ENCODE measurements at regions not wholly inside any gene's neighbourhood (a gene's known extent, or its start where the extent isn't known, plus 50 kb on each side); places are given as distances from the start of the nearest gene placed in this dataset.
"Not testable (repeated sequence)": the region's sequence is repeated elsewhere in the genome, so short reads cannot be mapped to it uniquely, and the experiment has no call there.

DNA sequence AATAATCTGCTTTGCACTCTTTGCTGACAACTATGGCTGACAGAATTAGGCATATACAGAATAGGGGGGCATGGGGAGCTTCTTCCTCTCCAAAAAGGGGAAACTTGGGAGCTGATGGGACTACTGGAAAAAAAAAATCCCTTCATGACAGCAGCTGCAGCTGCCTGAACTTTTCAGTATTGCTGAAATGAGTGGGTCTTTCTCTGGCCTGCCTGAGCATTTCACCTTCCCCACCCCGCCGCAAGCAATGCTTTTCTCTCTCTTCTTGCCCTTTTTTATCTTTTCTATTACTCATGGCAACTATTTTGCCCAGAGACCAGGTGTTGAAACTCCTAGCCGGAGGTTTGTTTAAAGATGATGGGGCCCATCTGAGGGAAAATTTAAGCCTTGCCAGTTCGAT is 244.9 kb downstream of the SEMA3D start:
- no peak for DNase-seq

DNA sequence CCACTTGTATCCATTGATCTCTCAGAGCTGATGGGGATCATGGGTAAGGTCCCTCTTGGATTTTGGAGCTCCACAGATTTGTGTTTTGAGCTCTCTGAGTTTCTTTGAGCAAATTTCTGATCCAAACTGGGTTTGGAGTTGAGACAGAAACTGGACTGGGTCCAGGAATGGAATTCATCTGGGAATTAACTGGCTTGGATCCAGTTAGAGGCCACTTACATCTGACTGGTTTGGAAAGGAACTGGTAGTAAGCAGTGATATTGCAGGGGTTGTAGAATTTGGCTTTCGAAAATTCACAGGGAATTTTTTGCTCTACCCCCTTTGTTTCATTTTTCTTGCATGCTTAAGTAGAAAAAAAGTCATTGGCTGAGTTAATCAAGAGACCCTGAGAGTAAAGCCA is 245.6 kb downstream of the SEMA3D start:
- DNase-seq, result no peak

DNA sequence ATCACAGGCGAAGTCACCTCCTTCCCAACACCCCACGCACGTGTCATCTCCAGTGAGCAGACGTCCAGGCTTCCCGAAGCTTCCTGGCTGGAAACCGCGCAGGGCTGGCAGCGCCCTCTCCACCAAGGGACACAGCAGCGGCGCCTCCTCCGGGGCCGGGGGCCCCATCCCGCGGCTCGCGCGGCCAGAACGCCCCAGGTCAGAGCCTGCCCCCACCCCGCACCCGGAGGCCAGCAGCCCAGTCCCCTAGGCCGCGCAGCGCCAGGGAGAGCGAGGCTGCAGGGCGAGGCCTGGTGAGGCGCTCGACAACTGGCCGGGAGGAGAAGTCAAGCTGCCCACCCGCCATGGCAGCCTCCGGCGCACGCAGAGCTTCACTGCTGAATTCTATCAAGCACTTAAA is 247.0 kb downstream of the SEMA3D start:
- no peak for DNase-seq

DNA sequence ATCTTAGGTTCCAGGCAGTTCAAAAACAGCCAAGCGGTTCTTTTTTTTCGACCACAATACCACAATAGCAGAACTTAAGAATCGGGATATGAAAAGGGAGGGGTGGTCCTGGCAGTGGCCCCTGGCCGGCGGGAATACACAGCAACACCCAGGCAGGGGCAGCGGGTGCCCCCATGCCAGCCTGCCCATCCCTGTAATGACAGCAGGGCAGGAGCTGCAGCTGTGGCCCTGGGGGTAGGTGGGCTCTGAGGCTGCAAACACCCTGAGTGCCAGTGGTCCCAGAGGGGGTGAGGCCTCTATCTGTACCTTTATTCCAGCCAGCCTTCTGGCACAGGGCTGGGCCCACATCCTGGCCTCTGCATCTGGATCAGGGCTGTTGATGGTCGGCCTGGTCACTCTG is 247.4 kb downstream of the SEMA3D start:
- no peak for DNase-seq

DNA sequence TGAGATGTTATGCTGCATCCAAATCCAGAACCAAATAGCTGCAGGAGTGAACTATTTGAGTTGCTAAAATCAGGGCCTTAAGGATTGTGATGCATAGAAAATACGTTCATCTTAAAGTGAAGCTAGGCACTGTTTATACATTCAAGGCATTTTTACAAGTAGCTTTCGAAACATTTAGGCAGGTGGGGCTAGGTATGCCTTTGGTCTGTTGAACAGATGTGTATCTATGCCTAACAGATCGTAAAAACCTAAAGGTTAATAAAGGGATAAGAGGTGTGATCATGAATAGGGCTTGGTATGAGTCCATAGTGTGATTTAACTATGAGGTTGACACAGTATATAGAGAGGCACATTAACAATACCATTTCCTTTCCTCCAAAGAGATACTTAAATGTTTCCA is 262.5 kb downstream of the SEMA3D start:
- no peak for DNase-seq

DNA sequence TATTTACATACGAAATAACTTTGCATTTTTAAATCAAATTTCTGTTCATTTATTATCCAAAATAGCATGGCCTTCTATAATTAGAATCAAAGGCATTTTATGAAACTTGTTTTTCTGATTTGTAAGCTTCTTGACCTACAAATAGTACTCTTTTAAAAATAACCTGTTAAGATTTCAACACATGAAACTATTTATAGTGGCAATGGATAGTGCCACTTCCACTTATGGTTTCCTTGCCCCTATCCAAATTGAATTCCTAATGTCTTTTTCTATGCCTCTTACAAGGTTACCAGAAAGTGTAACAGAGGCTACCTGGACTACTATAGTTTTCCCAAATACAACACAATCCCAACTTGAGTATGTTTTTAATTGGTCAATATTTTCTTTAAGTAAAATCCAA is 263.5 kb downstream of the SEMA3D start:
- DNase-seq, result no peak

DNA sequence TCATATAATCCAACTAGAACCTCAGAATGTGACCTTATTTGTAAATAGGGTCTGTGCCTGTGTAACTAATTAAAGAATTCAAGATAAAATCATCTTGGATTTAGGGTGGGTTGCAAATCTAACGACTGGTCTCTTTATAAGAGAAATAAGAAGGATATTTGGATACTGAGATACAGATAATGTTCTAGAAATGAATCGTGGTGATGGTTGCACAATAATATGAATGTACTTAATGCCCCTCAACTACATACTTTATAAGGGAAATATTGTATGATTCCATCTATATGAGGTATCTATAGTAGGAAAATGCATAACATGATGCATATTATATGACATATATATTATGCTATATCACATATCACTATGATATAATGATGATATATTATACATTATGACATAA is 265.7 kb downstream of the SEMA3D start:
- DNase-seq, result no peak

DNA sequence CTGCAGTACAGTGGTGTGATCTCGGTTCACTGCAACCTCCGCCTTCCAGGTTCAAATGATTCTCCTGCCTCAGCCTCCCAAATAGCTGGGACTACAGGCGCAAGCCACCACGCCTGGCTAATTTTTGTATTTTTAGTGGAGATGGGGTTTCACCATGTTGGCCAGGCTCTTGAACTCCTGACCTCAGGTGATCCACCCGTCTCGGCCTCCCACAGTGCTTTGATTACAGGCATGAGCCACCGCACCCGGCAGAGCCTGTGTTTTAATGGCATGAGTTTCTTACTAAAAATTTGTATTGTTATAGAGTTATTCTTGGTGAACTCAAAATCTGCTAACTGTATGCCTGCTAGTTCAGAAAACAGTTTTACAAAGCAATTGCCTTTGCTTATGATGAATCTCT is 269.9 kb downstream of the SEMA3D start:
- DNase-seq, result not testable (repeated sequence)

DNA sequence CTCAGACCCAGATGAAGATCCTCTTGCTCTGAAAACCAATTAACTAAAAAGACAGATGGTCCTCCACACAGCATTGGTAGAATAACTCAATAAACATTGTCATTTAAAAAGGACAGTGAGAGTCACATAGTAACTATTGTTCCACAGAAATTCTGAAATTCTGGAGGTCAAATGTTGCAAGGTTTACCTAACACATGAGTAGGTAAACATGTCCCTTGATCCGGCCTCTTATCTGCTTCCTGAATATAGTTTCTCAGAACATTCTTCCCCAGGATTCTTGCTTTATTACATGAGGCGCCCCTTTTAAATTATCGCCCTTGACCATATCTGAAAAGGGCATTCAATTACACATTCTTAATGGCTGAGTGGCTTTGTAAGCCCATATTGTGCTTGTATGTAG is 270.7 kb downstream of the SEMA3D start:
- no peak for DNase-seq

DNA sequence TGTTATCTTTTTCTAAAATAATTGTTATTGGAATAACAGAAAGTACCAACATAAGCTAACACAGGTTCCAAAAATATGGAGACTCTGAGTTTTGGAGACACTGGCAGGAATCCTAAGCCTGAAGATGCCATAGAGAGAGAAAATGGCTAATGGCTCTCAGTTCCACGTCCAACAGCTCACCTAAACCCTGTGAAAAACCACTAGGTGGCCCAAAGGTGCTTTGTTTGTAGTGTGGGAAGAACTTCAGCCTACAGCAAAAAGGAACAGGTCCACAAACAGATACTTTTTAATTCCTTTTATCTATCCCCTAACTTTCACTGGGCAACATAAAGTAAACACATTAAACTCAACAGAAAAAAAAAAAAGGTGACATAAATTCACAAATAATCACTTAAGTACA is 272.3 kb downstream of the SEMA3D start:
- no peak for DNase-seq

DNA sequence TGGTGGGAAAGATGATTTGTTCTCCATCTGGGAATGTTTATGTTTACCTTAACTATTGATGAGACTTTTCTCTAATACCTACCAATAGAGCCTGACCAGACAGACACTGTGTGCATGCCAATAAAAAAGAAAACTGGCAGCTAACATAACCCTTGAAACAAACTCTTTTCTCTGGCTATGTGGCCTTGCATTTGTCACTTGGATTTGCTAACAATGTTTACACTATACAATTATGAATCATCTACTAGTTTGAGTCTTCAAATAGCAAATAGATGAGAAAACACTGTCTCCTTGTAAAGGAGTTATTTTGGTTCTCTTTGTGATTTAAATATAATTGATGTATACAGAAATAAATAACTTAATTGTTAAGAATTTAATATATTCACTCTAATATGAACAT is 273.1 kb downstream of the SEMA3D start:
- DNase-seq, result no peak

DNA sequence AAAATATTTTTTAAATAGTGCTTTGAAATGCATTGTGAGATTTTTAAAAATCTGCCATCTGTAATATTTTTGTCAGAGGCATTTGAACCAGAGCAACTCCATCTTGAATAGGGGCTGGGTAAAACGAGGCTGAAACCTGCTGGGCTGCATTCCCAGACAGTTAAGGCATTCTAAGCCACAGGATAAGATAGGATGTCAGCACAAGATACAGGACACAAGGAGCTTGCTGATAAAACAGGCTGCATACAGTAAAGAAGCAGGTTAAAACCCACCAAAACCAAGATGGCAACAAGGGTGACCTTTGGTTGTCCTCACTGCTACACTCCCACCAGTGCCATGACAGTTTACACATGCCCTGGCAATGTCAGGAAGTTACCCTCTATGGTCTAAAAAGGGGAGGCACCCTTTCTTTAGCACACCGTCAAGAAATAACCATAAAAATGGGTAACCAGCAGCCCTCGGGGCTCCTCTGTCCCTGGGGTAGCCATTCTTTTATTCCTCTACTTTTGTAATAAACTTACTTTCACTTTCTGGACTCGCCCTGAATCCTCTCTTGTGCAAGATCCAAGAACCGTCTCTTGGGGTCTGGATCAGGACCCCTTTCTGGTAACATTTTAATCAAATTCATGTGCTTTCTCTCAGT is 273.7 kb downstream of the SEMA3D start:
- no peak for DNase-seq

DNA sequence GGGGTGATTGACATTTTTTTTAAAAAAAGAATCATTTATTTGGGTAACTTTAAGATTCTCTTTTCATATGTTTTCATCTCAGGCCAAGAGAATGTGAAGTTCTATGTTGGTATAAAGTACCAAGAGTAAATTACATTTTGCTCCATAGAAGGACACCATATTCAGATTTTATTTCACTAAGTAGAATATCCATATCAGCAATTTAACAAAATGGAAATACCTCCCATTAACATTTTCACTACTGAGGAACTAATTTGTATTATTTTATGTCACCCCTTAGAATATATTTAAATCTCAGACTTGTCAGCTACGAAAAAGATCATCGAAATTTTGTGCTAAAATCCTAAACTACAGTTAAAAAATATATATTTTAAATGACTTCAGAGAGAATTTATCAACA is 274.3 kb downstream of the SEMA3D start:
- no peak for DNase-seq

DNA sequence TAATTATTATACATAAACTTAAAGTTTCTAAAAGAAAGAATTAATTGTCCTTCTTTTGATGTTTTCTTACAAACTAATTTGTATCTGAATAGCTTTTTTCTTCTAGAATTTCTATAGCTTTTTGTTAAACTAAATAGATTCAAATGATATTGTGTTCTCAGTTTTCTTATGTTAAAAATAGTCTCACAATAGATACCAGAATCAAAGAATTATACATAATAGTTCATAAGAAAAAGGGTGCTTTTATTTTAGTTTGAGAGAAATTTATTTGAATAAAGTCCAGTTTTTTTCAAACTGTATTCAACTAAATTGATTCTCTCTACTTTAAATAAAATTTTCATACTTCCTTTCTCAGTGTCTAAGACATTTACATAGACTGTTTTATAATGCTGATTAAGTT is 274.8 kb downstream of the SEMA3D start:
- no peak for DNase-seq

DNA sequence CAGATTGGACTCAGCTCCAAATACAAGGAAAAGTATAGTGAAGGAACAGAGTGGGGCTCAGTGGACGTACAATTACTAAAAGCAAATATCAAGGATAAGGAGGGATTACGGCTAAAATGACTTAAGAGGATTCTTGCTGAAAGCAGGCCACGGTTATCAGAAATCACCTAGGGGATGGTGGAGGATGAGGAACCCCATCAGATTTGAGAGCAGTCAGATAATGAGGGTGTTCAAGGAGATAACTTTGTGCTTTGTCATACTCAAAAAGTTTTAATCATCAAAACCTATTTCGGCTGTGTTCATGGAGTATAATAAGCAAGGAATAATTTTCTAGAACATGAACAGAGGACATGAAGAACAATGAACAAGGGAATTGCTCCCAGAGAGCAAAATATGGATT is 275.8 kb downstream of the SEMA3D start:
- no peak for DNase-seq

DNA sequence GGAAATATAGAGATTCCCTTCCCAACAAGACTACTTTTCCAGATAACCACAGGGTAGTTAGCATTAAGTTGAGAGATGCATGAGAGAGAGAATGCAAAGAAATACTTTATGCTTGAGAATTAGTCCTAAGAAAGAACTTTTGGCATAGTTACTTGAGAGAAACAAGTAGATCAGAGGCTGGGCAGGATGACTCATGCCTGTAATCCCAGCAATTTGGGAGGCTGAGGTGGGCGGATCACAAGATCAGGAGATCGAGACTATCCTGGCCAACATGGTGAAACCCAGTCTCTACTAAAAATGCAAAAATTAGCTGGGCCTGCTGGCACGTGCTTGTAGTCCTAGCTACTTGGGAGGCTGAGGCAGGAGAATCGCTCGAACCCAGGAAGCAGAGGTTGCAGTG is 276.5 kb downstream of the SEMA3D start:
- not testable (repeated sequence) for DNase-seq

DNA sequence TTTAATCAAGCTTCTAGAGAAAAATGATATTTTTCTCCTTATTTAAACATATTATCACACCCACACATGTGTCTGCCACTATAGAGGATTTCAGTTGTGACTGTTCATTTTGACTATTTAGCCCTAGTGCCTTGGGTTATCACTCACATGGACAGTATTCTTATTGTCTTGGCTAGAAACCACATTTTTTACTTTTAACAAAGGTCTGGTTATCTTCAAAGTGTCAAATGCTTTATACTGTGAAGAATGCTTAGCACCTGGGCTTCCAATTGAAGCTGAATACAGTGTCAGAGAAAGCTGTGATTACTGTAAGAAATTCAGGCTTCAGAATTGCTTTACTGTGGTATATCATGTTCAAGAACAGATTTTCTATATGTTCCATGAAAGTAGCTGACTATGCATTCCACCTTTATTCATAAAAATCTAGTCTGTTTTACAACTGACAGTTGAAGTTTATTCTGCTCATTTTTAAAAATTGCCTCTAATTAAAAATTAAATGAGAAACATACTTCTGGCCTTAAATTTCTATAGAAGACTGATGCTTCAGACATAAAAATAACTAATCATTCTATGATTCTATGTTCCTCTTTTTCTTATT is 278.6 kb downstream of the SEMA3D start:
- DNase-seq, result no peak

DNA sequence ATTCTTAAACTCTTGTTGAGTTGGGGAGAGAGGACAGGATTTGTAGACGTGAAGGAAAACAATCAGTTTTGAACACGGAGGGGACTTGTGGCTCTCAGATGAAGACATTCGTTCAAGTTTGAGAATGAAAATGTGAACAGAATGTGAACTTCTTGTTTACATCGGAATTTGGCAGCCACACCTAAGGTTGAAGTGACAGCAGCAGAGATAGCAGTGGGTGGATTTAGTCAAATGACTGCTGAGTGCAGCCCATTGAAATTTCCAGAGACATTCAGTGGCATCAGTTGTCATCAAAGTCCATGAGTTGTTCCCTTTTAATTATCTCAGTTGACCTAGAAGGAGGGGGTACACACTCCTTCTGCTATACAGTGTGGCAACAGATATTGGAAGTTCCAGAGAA is 280.0 kb downstream of the SEMA3D start:
- no peak for DNase-seq

DNA sequence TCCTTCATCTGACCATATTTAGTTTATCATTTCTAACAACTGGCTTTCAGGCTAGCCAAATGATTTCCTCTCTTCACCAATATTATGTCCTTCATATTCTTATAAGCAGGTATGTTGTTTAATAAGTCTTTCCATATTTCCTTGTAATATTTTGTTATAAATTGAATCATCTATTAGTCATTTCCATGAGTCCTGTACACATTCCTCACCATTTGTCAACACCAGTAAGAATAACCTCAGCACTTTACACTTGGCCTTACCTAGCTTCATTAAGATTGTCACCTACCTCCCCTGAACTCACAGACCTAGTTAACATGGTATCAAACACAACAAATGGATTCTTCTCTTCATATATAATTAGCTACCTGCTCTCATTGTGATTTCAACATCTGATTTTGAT is 282.3 kb downstream of the SEMA3D start:
- no peak for DNase-seq

DNA sequence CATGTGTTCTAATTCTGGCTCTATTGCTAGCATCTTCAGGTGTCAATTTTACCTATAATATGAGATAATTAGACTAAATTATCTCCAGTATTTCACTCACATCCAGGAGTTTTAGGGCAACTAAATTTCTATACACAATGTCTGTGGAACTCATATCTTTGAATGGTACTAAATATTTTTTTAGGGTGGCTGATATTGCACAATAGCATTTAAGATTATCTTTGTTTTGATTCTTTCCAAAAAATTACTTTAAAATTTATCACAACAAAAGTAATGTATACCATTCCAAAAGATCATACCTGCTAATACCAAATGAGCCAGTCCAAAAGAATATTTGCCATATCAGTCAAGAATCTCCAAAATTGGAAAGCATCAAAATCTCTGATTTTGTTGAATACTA is 285.5 kb downstream of the SEMA3D start:
- DNase-seq, result no peak

DNA sequence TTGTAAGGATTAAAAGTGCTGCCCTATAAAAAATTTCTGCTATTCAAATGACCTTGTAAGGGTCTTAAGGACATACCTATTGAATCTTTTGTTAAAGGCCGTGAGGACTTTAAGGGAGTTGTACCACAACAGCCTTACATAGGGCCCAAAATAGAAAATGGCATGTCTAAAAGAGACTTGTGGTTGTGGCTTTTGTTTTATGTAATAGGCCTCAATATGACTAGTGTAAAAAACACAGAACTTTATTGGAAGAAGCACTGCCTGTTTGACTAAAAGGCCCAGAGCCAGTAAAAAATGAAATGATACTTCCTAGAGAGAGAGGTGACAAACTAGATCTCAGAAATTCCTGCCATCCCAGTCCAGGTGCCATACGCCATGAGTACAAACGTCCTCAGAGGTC is 286.6 kb downstream of the SEMA3D start:
- no peak for DNase-seq

DNA sequence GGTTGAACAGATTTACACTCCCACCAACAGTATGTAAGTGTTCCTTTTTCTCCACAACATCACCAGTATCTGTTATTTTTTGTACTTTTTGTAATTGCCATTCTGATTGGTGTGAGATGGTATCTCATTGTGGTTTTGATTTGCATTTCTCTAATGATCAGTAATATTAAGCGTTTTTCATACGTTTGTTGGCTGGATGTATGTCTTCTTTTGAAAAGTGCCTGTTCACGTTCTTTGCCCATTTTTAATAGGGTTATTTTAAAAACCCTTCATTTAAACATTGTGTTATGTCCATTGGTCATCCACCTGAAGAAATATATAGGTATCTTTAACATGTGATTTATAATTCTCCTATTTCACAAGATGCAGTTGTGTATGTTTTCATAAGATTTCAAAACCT is 291.3 kb downstream of the SEMA3D start:
- DNase-seq, result no peak

DNA sequence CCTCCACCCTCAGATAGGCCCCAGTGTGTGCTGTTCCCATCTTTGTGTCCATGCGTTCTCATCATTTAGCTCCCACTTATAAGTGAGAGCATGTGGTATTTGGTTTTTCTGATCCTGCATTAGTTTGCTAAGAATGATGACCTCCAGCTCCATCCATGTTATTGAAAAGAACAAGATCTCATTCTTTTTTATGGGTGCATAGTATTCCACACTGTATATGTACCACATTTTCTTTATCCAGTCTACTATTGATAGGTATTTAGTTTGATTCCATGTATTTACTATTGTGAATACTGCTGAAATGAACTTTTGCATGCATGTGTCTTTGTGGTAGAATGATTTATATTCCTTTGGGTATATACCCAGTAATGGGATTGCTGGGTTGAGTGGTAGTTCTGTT is 303.3 kb downstream of the SEMA3D start:
- DNase-seq, result not testable (repeated sequence)

DNA sequence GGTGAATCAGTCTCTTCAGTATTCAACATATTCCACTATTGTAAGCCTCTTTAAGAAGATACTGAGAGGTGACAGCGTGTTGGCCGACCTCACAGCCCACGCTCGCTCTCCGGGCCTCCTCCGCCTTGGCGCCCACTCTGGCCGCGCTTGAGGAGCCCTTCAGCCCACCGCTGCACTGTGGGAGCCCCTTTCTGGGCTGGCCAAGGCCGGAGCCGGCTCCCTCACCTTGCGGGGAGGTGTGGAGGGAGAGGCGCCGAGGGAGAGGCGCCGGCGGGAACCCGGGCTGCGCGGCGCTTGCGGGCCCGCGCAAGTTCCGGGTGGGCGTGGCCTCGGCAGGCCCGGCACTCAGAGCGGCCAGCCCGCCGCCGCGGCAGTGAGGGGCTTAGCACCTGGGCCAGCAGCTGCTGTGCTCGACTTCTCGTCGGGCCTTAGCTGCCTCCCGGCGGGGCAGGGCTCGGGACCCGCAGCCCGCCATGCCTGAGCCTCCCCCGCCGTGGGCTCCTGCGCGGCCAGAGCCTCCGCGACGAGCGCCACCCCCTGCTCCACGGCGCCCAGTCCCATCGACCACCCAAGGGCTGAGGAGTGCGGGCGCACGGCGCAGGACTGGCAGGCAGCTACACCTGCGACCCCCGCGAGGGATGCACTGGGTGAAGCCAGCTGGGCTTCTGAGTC is 306.4 kb downstream of the SEMA3D start:
- DNase-seq, result not testable (repeated sequence)

Measured in CD4-positive, alpha-beta T cell treated with Interleukin-4 for 4 hours (primary cell).